Urinary bladder (tissue), 3 donors: ENCODE measurements at regions not wholly inside any gene's neighbourhood (a gene's known extent, or its start where the extent isn't known, plus 50 kb on each side); places are given as distances from the start of the nearest gene placed in this dataset.
A peak's percentile ranks its signal among the peaks of the same experiment; 100 is the strongest.

ENCODE experiments used
- DNase-seq: peaks from one replicate; pipeline ENCODE4 v3.0.0-alpha.2; 2015; ENCODE audit errors: extremely low spot score
- H3K27ac ChIP-seq: one replicate; pipeline ENCODE4 v1.5.1; 2013; ENCODE audit warnings: low read depth, mild to moderate bottlenecking, moderate library complexity
- H3K36me3 ChIP-seq: one replicate; pipeline ENCODE4 v1.6.1; 2013; ENCODE audit warnings: mild to moderate bottlenecking, moderate library complexity; ENCODE audit not compliant: insufficient read depth
- H3K4me1 ChIP-seq: one replicate; pipeline ENCODE4 v1.6.1; 2013; ENCODE audit warnings: mild to moderate bottlenecking, moderate library complexity; ENCODE audit not compliant: insufficient read depth
- H3K4me3 ChIP-seq: one replicate; pipeline ENCODE4 v1.5.1; 2013; ENCODE audit warnings: low read depth, low read length
- WGBS: extraction: QIAGEN DNeasy Blood & Tissue Kit; methylation state at CpG from one replicate; pipeline ENCODE4 v1.1.7; 2013; 5-methylcytosine and 5-hydroxymethylcytosine counted together
- donor health status: healthy with polysubstance abuse.
- donor health status: healthy.

DNA sequence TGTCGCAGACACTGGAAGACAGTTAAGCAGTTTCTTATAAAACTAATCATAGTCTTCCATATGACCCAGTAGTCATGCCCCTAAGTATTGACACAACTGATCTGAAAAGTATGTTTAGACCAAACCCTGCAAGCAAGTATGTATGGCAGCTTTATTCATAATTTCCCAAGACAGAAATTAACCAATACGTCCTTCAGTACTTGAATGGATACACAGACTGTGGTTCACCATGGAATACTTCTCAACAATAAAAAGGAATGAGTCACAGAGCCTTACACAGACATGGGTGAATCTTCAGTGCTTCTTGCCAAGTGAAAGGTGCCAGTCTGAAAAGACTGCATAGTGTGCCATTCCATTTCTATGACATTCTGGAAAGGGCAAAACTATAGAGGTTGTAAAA, 50.2 kb upstream of the AKR1E2 start:
- Histone ChIP-seq H3K27ac (no peak overlapping the region), H3K4me3 (no peak overlapping the region), H3K36me3 (no peaks in the 10 kb centered on the region), H3K4me1 (no peaks in the 10 kb centered on the region)
- WGBS = 94% methylated on average over 2 of the region's 2 CpGs
- DNase-seq = no peak

DNA sequence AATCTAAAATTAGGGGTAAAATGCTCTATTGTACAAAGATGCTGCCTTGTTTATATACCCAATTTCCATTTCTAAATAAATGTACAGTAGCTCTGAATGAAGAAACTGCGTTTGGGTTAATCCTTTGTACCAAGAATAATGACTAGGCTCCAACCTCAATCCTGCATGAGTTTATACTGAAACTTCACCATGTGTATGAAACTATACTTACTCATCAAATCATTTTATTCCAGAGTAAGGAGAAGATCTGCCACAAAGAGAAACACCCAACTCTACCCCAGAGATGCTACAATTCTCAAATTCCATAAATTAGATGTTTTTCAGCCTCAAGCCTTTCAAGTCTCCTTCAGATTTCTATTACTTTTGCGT, 53.8 kb upstream of the AKR1E2 start:
- no peak for DNase-seq
- 86% methylated on average over 2 of the region's 2 CpGs for WGBS
- no peaks in the 10 kb centered on the region for H3K4me1 ChIP-seq
- no peak overlapping the region for H3K27ac ChIP-seq
- H3K4me3 ChIP-seq = no peak overlapping the region
- H3K36me3 ChIP-seq = no peaks in the 10 kb centered on the region

DNA sequence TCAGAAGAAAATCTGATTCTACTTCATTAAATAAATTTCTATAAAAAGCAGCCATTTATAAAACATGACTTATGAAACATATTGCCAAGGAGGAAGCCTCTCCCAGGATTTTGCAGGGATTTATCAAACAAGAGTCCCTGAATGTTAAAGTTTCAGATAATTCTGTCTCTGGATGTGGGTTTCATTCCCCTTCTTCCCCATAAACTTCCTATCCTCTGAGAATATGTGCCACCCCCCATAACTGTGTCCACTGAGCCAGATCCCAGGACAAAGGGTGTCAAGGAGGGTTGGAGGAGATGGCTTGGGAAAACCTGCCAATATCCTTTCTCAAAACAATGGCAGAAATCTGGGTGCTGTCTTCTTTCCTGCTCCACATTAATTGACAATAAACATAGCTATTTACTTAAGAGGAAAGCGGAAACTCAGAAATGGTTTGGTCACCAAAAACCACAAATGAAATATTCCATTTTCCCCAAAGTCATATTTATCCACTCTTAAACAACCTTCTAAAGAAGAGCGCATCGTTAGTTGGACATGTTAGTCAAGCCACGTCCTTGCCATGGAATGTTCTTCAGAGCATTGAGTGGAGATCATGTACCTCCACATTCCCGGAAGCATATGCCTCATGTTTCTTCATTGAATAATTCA, 54.3 kb upstream of the AKR1E2 start:
- H3K4me1 ChIP-seq = no peaks in the 10 kb centered on the region
- no peak overlapping the region for H3K27ac ChIP-seq
- 89% methylated on average over 5 of the region's 5 CpGs for WGBS
- H3K4me3 ChIP-seq = no peak overlapping the region
- DNase-seq = no peak
- no peaks in the 10 kb centered on the region for H3K36me3 ChIP-seq

DNA sequence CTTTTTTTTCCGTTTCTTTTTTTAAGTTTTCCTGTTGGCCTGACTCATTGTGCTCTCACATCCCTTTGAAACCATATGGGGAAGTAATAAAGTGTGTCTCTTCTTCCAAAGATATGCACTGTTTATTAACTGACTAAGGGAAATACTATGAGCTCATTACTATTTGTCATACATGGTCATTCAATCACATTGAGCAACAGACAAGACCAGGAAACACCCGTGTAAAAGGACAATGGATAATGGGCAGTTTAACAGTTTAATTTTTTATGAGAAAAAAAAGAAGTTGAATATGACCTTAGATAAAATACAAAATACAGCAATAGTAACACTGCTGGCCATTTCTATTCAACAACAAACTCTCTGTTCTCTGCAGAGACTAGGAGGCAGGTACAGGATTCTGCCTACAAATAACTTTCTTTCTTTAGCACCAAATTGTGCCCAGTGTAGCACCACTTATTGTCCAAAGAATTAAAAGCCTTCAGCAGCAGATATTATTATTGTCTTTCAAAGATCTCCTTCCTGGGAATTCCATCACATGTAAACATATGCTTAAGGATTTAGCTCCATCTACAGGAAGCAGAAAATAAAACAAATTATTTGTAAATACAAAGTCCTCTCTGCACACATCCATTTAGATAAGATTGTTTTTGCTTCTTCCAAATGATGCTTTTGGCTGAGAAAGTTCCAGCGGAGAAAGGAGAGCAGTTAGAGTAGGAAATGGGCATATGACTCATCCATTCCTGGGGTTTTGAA, 55.0 kb upstream of the AKR1E2 start:
- no peak overlapping the region for H3K27ac ChIP-seq
- WGBS = 7% methylated on average over 3 of the region's 3 CpGs
- H3K36me3 ChIP-seq = no peaks in the 10 kb centered on the region
- no peak overlapping the region for H3K4me3 ChIP-seq
- peak; percentile 11 for DNase-seq
- no peaks in the 10 kb centered on the region for H3K4me1 ChIP-seq

DNA sequence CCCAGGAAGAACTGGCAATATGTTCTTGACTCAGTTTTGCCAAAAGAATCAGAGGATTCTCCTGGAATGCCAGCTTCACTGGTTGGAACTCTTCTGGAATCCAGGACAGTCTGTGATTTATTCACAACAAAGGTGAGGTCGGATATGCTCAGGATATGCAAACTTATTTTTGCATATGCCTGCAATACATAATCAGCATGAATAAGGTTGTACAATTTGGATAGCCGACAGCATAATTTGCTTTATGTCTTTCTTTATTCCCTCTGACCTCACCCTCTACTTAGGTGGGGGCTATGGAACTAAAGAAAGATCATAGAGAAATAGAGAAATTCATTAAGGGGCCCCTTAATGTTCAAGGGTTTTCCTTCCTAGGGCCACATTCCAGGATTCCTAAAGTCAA, 57.6 kb upstream of the AKR1E2 start:
- 92% methylated on average over 2 of the region's 2 CpGs for WGBS
- Histone ChIP-seq H3K27ac (no peak overlapping the region), H3K36me3 (no peaks in the 10 kb centered on the region), H3K4me3 (no peak overlapping the region), H3K4me1 (no peaks in the 10 kb centered on the region)
- no peak for DNase-seq

DNA sequence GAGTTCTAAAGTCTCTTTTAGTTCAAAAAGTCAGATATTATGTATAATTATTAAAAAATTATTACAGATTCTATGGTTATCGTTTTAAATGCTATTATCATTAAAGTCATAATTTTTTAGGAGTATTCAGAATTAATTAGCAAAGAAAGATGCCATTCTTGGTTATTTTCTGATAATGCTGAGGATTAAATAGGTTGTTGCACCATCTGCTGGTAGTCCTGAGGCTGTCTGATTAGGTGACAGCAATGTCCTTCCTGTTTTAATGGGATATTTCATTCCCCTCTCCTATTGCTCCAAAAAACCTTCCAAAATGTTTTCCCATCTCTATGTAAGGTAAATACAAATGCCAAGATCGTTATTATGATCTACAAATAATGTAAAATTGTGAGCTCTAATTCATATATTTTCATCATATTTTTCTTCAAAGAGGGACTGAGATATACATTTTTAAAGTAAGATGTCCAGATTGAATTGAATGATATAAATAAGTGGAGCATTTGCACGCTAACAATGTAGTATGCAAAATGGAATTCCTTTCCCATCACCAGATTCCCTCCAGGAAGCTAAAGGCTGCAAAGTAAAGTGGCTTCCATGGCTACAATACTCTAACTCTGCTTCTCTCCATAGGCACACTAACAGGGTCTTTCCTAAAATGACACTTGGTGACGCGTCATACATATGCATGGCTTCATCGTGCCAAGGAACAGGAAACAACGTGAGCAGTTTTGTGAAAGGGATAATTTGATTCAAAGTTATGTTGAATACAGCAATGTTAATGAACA, 58.8 kb upstream of the AKR1E2 start:
- no peaks in the 10 kb centered on the region for H3K36me3 ChIP-seq
- DNase-seq = no peak
- WGBS = 47% methylated on average over 7 of the region's 7 CpGs
- no peak overlapping the region for H3K27ac ChIP-seq
- no peaks in the 10 kb centered on the region for H3K4me1 ChIP-seq
- no peak overlapping the region for H3K4me3 ChIP-seq

DNA sequence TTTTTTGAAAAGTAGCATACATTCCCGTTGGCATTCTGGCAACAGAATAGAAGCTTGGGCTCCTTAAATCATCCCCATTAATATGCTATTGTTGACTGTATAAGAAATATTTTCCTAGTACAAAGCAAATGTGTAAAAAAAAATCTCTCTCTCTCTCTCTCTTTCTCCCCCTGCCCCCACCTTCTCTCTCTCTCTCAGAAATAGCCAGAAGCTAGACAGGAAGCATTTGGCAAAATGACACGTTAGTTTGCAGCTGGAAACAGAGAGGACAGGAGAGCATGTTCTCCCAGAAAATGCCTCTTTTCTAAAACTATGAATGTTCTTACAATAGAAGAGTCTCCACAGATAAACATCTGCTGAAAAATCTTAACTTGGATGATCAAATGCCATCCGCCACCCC, 59.6 kb upstream of the AKR1E2 start:
- 60% methylated on average over 3 of the region's 3 CpGs for WGBS
- no peak overlapping the region for H3K27ac ChIP-seq

DNA sequence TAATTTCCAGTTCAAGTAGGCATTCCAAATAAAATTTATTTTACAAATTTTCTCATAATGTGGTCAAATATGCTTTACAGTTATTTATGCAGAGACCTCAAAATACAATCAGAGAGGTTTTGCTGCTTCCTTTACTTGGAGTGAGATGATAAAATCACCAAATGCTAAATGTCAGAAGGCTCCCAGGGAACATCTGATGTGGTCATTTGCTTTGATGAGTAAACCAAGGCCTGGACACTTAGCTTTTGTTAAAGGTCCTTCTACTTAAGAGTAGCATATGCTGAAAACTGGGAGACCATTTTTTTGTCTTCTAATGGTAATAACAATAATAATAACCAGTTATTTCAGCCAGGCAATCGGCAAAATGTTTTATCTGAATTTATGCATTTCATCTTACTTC, 60.6 kb upstream of the AKR1E2 start:
- H3K36me3 ChIP-seq = no peaks in the 10 kb centered on the region
- 95% methylated on average over 1 of the region's 1 CpG for WGBS
- no peaks in the 10 kb centered on the region for H3K4me1 ChIP-seq
- no peak overlapping the region for H3K4me3 ChIP-seq
- no peak overlapping the region for H3K27ac ChIP-seq
- no peak for DNase-seq

More for the DNA sequence above, 59.6 kb upstream of the AKR1E2 start:
- DNase-seq = no peak
- H3K4me1 ChIP-seq = no peaks in the 10 kb centered on the region
- no peaks in the 10 kb centered on the region for H3K36me3 ChIP-seq
- H3K4me3 ChIP-seq = no peak overlapping the region

DNA sequence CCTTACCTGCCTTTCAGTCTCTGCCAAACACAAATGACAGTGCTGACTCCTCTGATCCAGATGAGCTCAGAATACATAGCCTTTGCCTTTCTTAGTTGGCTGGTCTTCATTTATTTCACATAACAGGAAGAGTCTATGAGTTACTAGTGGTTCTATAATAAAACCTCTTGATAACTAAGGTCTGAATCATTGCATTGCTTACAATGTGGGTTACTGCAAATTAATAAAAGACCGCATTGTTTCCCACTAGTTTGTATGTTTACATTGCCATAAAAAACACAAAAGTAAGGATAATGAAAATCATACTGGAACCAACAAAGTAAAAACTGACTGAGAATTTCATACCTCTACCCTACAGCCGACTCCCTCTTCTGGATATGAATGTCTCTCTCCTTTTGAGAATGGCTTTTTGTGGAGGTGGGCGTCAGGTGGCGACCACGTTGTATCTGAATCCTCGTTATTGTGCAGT, 62.0 kb upstream of the AKR1E2 start:
- WGBS = 86% methylated on average over 6 of the region's 6 CpGs
- no peaks in the 10 kb centered on the region for H3K4me1 ChIP-seq
- H3K27ac ChIP-seq = no peak overlapping the region
- no peak overlapping the region for H3K4me3 ChIP-seq
- DNase-seq = no peak
- no peaks in the 10 kb centered on the region for H3K36me3 ChIP-seq

DNA sequence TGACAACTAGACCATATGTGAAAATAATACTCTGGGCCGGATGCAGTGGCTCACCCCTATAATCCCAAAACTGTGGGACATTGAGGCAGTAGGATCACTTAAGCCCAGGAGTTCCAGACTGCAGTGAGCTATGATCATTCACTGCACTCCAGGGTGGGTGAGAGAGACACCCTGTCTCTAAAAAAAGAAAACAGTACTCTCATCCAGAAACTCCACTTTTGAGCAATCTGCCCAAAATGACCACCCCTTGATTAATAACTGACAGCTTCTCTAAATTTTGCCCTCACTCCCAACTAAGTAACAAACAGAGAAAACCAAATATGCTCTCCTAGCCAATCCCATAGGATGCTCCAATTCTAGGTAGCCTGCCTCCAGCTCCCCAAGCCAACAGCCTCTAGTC, 62.5 kb upstream of the AKR1E2 start:
- Histone ChIP-seq H3K36me3 (no peaks in the 10 kb centered on the region), H3K4me1 (no peaks in the 10 kb centered on the region), H3K4me3 (no peak overlapping the region), H3K27ac (no peak overlapping the region)
- 94% methylated on average over 1 of the region's 1 CpG for WGBS
- no peak for DNase-seq

DNA sequence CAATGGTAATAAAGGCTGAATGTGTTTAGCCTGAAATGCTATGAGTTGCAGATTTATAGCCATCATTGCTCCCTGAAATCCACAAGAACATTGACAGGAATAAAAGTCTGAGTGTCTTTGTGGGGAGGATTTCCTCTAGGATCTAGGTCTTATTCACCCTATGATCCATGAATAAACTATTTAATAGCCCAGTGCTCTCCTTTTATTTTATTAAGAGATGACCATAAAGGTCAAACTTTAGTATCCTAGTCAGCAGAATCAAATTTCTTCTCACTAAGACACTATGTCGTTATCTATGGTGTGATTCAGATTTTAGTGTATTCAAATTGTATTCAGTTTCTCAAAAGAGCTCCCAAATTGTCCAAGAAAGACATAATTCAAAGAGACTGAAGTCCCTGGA, 67.8 kb upstream of the AKR1E2 start:
- no peak for DNase-seq

DNA sequence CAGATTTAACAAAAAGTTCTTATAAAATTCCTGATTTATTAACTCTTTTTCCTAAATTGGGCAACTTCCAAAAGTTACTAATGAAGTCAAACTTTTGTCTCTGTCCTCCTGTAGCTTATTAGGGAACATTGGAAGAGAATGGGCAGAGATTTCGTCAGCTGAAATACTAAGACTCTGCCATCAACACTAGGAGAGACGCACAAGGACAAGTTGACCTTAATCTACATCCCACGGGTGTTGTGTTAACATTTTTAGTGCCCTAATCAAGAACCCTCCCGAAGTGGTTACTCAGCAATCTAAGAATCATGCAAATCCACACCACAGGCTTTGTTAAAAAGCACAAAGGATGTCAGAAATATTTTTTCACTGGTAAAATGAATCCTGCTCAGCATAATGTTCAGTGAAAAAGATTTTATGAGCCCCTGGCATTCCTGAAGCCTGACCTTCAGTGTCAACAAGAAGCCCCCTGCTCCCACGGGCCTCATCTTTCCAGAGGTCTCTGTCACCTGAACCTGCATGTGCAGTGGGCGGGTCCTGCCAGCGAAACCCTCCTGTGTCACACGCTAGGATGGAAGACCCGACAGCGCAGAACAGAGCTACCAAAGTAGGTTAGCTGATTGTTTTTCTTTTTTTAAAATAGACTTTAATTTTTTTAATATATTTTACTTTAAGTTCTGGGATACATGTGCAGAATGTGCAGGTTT, 70.6 kb upstream of the AKR1E2 start:
- no peak overlapping the region for H3K27ac ChIP-seq
- no peaks in the 10 kb centered on the region for H3K36me3 ChIP-seq
- DNase-seq = no peak
- no peaks in the 10 kb centered on the region for H3K4me1 ChIP-seq
- no peak overlapping the region for H3K4me3 ChIP-seq
- 71% methylated on average over 10 of the region's 10 CpGs for WGBS

More for the DNA sequence above, 67.8 kb upstream of the AKR1E2 start:
- Histone ChIP-seq H3K36me3 (no peaks in the 10 kb centered on the region), H3K4me1 (no peaks in the 10 kb centered on the region), H3K4me3 (no peak overlapping the region), H3K27ac (no peak overlapping the region)
- WGBS = 91% methylated on average over 1 of the region's 1 CpG

DNA sequence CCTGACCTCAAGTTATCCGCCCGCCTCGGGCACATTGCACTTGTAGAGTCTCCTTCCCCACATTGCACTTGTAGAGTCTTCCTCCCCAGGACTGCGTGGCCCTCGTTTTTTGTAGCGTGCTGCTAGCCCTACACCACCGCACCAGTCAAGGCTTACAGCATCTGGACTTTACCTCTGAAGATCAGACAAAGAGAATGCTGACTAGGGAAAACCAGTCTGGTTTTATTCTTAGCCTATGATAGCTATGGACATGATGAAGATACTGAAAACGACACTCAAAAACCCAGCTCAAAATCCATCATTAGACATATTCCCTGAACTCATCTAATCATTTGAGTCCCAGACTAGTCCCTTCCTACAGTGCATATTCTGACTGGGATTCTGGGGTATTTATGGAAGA, 71.9 kb upstream of the AKR1E2 start:
- Histone ChIP-seq H3K27ac (no peak overlapping the region), H3K4me3 (no peak overlapping the region), H3K36me3 (no peaks in the 10 kb centered on the region), H3K4me1 (no peaks in the 10 kb centered on the region)
- no peak for DNase-seq
- WGBS = 97% methylated on average over 8 of the region's 8 CpGs
